ENCODE measurements at regions not wholly inside any gene's neighbourhood (a gene's known extent, or its start where the extent isn't known, plus 50 kb on each side); places are given as distances from the start of the nearest gene placed in this dataset.
A peak's percentile ranks its signal among the peaks of the same experiment; 100 is the strongest.
"Not testable (repeated sequence)": the region's sequence is repeated elsewhere in the genome, so short reads cannot be mapped to it uniquely, and the experiment has no call there.

DNA sequence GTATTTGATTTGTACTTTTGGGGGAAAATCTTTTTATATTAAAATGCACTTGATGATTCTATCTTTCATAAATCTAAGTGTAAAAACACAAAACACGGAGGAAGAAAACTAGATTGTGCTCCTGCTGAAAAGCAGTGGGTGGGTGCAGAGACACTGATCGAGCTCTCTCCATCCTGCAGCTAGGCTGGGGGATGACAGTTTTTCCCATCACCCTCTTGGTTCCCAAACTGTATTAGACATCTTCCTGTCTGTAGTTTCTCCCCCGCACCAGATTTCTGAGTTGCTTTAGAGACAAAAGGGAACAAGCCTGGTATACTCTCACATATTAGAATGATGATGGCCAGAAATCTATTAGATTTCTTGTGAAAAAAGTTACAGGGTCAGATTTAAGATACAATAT lies 99.6 kb downstream of the FAM114A2 start:
- DNase-seq = no peak
- in situ Hi-C loops (cut with MboI; ENCODE audit: low pct_unique_long_range_greater_than_20kb, low sequenced_read_pairs) = no loop called here

DNA sequence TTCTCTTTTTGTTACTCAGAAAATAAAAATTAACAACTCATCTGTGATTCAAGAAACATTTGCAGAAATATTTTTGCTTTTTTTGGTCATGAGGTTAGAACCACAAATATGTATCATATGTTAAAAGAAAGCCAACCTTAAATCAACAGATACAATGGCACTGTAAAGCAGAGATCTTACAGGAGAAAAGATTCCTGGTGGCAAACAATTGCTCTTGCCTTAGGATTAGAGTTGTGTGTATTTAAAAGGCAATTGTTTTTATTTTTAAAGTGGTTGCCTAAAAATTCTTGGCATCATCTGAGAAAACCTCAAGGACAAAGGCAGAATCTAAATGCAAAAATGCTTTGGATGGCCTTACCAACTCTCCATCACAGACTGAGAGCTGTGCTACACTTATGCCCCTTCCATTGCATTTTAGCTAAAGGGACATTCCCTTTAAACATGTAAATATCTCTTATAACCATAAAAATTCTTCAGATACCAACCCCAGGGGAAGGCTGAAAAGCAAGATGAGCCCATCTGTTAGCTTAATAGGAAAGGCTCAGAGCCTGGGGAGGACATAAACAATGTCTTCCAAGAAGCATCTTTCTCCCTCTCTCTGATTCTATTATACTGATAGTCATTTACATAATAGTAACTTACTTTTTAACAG lies 100.4 kb downstream of the FAM114A2 start:
- no peak for DNase-seq
- in situ Hi-C loops (cut with MboI; ENCODE audit: low pct_unique_long_range_greater_than_20kb, low sequenced_read_pairs) = no loop called here

DNA sequence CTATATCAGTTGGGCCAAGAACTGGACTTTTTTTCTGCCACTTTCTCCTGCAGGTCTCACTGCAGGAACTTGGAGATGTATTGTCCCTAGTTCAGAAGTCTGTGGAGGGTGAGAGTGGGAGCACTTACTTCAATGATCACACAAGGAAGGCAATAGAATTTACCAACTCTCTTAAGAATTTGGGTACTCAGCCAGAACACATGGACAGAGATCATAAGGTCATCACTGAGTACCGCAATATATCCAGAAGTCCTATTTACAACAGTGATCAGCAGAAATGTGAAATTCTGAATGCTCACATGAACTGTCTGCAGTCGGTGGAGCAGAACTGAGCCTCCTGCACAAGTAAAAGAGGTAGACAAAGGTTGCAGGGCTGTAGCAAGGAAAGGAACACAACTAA lies 101.0 kb downstream of the FAM114A2 start:
- in situ Hi-C loops (cut with MboI; ENCODE audit: low pct_unique_long_range_greater_than_20kb, low sequenced_read_pairs) = no loop called here
- no peak for DNase-seq

DNA sequence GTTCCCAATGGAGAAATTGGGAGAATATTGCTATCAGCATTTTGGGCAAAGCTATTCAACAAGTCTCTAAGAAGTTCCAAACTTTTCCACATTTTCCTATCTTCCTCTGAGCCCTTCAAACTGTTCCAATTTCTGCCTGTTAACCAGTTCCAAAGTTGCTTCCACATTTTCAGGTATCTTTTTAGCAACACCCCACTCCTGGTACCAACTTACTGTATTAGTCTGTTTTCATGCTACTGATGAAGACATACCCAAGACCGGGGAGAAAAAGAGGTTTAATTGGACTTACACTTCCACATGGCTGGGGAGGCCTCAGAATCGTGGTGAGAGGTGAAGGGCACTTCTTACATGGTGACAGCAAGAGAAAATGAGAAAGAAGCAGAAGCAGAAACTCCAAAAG lies 103.6 kb downstream of the FAM114A2 start:
- in situ Hi-C loops (cut with MboI; ENCODE audit: low pct_unique_long_range_greater_than_20kb, low sequenced_read_pairs); DNase-seq: not testable (repeated sequence)

DNA sequence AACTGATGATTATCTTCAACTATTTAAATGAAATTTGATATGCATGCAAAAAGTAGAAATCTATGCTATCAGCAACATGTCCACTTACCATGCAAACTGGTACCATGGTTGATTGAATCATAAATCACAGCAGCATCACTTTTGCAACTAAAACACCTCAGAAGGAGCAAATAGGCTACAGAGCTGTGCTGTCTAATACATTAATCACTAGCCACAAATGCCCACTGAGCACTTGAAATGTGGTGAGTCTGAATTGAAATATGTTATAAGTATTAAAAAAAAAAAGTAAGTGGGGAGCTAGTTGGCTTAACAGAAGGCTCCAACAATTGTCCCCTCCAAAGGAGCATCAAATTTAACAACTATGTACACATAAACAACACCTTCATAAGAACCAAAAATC lies 112.5 kb downstream of the FAM114A2 start:
- no peak for DNase-seq
- in situ Hi-C loops (cut with MboI; ENCODE audit: low pct_unique_long_range_greater_than_20kb, low sequenced_read_pairs) = no loop called here

DNA sequence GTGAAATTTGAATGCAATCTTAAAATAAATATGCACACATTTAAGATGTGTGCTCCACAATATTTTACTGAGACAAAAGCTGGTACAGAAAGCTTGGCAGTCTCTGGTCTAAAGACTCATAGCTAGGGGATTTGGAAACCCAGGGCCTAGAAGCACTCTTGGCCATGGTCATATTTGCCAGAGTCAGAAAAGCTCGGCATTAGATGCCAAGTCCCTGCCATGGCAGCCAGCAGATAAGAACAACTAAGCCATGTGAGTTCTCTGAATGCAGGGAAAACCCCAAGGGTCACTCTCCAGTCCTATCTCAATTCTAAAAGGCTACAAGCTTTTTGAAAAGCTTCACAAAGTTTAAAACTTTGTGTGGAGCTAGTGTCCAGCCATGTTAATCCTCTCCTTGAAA lies 119.5 kb downstream of the FAM114A2 start:
- DNase-seq = no peak
- in situ Hi-C loops (cut with MboI; ENCODE audit: low pct_unique_long_range_greater_than_20kb, low sequenced_read_pairs) = no loop called here

DNA sequence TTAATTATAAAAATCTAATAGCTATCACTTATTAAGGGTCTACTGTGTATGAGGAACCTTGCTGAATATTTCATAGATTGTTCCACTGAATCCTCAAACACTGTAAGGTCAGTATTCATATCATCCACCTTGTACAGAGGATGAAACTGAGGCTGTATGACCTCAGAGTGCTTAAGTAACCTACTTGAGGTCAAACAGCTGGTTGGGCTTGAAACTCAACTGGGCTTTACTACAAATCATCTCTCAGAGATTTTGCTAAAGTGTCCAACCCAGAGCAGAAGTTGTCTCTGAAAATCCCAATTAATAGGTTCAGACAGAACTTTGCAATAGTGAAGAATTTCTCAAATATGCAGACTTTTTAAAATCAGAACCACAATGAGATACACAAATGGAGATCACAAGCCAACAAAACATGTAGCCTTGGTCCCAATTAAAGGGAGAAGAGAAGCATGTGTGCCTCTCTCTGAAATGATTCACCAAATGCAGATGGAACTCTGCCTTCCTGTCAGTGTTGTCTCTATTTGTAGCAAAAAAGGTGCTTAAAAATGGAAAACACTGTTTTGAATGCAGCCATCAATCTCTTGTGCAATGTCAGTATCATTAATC lies 131.4 kb downstream of the FAM114A2 start:
- DNase-seq = no peak
- in situ Hi-C loops (cut with MboI; ENCODE audit: low pct_unique_long_range_greater_than_20kb, low sequenced_read_pairs) = no loop called here

DNA sequence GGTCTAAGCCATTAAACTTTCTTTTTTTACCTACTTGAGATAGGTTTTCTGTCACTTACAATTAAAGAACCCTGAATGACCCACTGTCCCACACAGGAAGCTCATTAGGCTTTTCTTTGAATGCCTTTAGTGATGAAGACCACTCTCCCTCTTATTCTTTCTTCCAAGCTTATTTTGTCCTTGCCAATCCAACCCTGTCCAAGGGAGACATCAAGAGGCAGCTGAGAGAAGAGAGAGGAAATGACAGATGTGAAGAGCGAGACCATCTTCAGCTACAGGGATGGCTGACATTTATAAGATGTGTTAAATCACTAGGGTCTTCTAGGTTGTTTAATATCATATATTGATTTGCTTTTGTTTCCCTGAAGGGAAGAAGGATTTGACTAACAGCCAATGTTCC lies 133.5 kb downstream of the FAM114A2 start:
- in situ Hi-C loops (cut with MboI; ENCODE audit: low pct_unique_long_range_greater_than_20kb, low sequenced_read_pairs) = no loop called here
- no peak for DNase-seq

DNA sequence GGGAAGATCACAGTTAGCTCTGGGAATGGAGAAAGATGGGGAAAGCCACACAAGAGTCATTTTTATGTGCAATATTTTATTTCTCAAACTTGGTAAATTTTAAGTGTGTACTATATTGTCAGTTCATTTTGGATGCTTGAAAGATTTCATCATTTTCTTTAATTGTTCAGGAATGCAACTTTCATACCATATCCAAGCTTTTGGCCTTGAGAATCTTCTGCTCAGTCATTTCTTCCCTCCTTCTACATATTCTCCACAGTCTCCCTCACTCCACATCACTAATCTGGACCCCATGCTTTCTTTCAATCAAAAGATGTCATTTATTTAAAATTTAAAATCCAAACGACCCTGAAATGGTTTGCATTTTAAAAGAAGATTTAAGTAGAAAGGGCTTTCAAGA lies 135.4 kb downstream of the FAM114A2 start:
- DNase-seq = no peak
- in situ Hi-C loops (cut with MboI; ENCODE audit: low pct_unique_long_range_greater_than_20kb, low sequenced_read_pairs) = no loop called here

DNA sequence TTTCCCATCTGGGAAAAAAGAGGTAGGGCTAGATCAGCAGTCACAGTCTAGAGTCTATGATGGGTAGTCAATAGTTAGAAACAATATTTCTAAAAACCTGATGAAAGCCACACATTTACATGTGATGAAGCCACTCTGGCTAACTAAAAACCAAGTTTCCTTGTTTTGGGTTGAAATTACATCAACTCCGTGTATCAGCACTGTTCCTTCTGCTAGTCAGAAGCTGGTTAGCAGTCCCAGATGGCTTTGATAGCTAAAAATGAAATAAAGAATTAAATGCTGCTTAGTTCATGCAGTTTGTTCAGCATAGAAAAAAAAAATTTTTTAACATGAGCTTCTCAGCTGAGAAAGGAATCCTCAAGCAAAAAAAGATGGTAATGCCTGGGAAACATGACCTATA lies 136.7 kb downstream of the FAM114A2 start:
- in situ Hi-C loops (cut with MboI; ENCODE audit: low pct_unique_long_range_greater_than_20kb, low sequenced_read_pairs) = no loop called here
- DNase-seq = no peak

DNA sequence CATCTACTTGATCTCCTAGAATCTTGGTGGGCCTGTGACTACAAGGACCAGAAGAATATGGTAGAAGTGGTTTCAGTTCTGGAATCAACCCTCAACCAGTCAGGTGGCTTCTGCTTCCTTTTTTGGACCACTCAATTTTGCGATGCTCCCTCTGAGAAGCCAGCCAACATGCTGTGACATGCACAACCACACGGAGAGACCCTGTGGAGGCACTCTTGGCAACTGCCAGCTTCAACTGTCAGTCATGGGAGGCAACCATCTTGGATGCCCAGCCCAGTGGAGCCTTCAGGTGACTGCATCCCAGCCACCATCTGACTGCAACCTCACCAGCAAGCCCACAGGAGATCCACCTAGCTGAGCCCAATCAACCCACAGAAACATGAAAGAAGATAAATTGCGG lies 137.3 kb downstream of the FAM114A2 start:
- in situ Hi-C loops (cut with MboI; ENCODE audit: low pct_unique_long_range_greater_than_20kb, low sequenced_read_pairs) = no loop called here
- no peak for DNase-seq

DNA sequence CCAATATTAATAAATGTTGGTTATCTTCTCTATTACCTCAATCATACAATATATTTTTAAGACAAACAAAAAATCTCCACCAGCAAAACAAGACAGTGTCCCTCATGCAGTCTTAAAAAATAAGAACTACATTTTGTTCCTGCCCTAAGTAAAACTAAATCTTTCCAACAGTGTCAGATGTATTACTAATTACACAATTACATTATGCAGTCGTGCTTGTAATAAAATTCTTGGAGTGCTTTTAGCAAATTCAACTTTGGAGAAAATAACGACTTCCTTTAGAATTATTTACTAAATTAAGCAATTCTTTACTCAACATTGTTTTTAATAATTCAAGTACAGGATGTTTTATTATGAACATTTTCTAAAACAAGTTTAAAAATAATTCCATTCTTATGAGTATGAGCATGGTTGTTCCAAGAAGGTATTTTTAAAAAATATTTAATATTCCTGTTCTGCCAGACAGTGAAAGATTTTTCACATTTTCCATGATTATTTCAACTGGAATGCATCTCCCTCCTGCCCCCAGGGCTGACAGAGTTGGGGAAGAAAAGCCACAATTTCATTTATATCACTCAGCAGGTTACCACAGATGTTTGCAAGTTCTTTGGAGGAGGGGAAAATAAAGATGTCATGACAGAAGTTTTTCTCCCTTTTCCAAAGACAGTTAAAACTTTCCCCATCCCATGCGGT lies 137.9 kb downstream of the FAM114A2 start:
- no peak for DNase-seq

DNA sequence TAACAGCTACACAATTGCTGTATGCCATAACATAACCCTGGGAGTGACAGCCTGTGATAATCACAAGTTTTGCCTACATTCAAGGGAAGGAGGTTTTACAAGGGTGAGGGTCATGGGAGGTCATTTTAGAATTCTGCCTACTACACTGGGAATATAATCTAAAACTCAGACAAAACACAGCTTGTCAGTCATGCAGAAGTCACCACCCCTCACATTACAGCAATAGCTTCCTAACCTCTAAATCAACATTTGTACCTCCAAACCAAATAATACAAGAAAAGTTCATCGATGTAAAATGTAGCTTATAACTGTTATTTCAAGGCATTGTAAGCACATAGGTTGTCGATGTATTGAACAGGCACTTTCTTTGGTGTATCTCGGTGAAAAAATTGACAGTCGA lies 139.0 kb downstream of the FAM114A2 start:
- in situ Hi-C loops (cut with MboI; ENCODE audit: low pct_unique_long_range_greater_than_20kb, low sequenced_read_pairs) = no loop called here
- no peak for DNase-seq

More for the DNA sequence above, 137.9 kb downstream of the FAM114A2 start:
- in situ Hi-C loops (cut with MboI; ENCODE audit: low pct_unique_long_range_greater_than_20kb, low sequenced_read_pairs) = no loop called here

DNA sequence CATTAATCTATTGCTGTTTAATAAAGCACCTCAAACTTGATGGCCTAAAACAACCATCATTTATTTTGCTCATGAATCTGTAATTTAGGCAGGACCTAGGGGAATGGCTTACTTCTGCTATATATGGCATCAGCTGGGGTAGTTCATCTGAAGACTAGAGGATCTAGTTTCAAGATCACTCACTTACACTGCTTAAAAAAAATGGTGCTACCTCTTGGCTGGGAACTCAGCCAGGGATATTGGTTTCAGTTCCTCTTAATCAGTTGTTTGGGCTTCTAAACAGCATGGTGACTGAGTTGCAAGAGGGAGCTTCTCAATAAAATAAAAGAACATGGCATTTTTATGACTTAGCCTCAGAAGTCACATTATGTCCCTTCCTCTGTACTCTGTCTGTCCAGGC lies 142.0 kb downstream of the FAM114A2 start:
- in situ Hi-C loops (cut with MboI; ENCODE audit: low pct_unique_long_range_greater_than_20kb, low sequenced_read_pairs) = no loop called here
- DNase-seq = peak; percentile 50

DNA sequence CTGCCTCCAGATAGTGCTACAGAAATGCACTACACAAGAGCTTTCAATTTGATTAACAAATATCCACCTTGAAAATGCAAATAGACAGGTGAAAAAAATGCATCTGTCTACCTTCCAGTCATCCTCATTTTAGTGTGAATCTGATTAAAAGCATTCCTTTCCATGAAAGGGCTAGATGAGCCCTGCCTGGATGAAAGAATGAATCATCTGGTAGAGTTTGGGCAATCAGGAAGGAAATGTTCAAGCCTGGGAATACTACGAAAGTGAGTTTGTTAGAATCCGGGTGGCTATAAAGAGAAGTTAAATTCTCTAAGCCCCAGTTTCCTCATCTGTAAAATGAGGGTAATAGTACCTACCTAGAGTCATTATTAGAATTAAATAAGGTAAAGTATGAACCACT lies 142.6 kb downstream of the FAM114A2 start:
- in situ Hi-C loops (cut with MboI; ENCODE audit: low pct_unique_long_range_greater_than_20kb, low sequenced_read_pairs) = no loop called here
- no peak for DNase-seq

DNA sequence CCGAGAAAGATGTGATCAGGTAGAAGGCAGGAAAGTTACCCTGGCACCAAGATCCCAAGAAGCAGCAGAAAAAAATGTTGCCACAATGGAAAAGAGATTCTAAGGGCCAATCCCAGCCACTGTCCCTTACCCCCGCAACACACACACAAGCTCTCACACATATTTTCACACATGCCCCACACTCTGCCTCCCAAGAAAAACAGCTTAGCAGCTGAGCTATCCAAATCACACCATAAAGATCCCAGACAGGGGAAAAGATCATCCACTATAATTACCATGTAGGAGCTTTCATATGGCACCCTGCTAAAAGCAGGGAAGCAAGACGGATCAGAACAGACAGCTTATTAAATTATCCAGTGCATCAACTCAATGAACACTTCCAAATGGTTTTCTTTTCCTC lies 143.4 kb downstream of the FAM114A2 start:
- DNase-seq = no peak
- in situ Hi-C loops (cut with MboI; ENCODE audit: low pct_unique_long_range_greater_than_20kb, low sequenced_read_pairs) = no loop called here

DNA sequence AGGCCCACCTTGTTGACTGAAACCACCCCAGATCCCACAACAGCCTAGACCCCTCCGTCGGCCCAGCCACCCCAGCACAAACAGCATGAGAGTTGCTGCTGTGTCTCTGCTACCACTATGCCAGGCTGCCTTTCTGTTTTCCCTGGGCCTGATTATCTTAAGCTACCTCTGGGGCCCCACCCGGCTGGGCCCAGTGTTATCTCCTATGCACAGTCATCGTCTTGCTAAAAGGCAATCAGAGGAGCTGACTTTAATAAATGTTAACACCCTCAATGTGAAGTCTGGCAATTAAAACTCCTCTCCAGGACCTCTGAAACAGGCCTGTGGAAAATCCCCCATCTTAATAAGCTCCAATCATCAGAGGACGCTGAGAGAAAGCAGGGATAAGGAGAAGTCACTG lies 144.9 kb downstream of the FAM114A2 start:
- in situ Hi-C loops (cut with MboI; ENCODE audit: low pct_unique_long_range_greater_than_20kb, low sequenced_read_pairs) = no loop called here
- DNase-seq = no peak

DNA sequence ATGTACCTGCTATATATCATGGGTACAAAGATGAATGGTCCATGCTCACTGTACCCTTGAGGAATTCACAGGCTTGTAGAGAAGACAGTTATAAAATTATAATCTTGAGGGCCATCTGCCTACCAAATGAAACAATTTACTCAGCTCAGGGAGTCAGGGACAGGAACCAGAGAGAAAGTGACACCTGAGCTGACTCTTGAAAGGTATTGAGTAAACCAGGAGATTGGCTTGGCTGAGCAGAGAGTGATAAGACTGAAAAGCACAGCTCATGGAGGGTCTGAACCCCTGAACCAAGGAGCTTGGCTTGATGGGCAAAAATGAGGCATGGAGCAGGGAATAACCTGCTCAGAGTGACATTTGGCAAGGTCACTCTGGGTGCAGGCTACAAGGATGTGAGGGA lies 147.3 kb downstream of the FAM114A2 start:
- no peak for DNase-seq
- in situ Hi-C loops (cut with MboI; ENCODE audit: low pct_unique_long_range_greater_than_20kb, low sequenced_read_pairs) = no loop called here

DNA sequence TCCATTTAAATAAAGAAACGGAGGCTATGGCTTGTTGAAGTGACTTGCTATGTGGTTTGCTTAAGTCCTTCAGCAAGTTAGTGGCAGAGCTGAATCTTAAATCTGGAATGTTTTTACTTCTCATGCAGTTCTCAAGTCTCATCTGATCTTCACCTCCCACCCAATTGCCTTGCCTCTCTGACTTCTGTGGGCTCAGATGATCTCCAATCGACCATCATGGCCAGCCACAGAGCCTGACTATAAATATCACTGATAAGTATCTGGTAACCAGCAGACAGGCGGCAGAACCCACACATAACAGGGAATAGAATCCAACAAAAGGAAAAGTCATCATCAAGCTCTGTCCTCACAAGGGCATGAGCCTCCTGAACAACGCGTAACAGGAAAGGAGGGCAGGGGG lies 149.9 kb downstream of the FAM114A2 start:
- DNase-seq = no peak
- in situ Hi-C loops (cut with MboI; ENCODE audit: low pct_unique_long_range_greater_than_20kb, low sequenced_read_pairs) = no loop called here

DNA sequence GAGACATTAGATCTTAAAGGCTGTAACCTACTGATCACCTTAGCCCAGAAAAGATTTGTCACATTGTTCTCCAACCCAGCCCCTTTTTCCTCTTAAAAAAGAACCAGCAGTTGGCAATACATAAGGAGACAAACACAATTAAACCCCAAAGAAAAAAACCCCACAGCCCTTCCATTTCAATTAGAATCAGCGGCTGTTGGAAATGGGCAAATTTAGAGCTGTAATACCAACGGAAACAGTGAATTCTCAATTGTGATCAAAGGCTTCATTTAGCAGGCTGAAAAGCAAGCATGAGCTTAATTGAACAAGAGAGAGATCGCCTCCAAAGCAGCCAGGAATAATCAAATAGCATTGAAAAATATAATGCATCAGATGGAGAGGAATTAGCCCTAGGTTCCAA lies 153.6 kb downstream of the FAM114A2 start:
- in situ Hi-C loops (cut with MboI; ENCODE audit: low pct_unique_long_range_greater_than_20kb, low sequenced_read_pairs) = no loop called here
- DNase-seq = no peak

DNA sequence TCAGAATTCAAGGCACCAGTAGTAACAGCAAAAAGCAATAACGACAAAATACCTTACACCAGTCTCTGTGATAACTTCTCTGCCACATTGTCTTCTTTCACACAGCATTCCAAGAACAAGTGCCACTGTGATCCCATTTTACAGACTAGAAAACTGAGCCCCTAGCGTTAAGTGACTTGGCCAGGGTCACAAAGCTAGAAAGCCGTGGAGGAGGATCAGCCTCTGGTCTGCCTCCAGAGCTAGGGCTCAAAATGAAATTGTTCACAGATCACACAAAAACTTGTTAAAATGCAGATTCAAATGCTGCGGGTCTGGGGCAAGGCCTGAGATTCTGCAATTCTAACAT lies 154.1 kb downstream of the FAM114A2 start:
- no peak for DNase-seq
- in situ Hi-C loops (cut with MboI; ENCODE audit: low pct_unique_long_range_greater_than_20kb, low sequenced_read_pairs) = no loop called here
